Progenitor cell of endocrine pancreas (in vitro differentiated cells): ENCODE measurements at regions not wholly inside any gene's neighbourhood (a gene's known extent, or its start where the extent isn't known, plus 50 kb on each side); places are given as distances from the start of the nearest gene placed in this dataset.

Experiments
- DNase-seq: peaks from one replicate; pipeline ENCODE4 v3.0.0; 2021; ENCODE audit warnings: low spot score; ENCODE audit not compliant: unreplicated experiment
- H3K27ac Mint-ChIP-seq: 2 replicates; pipeline ENCODE4 v1.8.0; 2021; ENCODE audit warnings: mild to moderate bottlenecking, moderate library complexity, mixed read lengths
- H3K27me3 Mint-ChIP-seq: 2 replicates; pipeline ENCODE4 v1.8.0; 2021; ENCODE audit warnings: mixed read lengths
- H3K36me3 Mint-ChIP-seq: 2 replicates; pipeline ENCODE4 v1.8.0; 2022; ENCODE audit warnings: mixed read lengths; ENCODE audit not compliant: insufficient read depth
- H3K4me1 Mint-ChIP-seq: 2 replicates; pipeline ENCODE4 v1.8.0; 2021; ENCODE audit warnings: low read depth, mixed read lengths
- H3K4me3 Mint-ChIP-seq: 2 replicates; pipeline ENCODE4 v1.8.0; 2021; ENCODE audit warnings: low read depth, mild to moderate bottlenecking, moderate library complexity, mixed read lengths
- H3K9me3 Mint-ChIP-seq: 2 replicates; pipeline ENCODE4 v1.8.0; 2021; ENCODE audit warnings: low read depth, mixed read lengths
- CTCF ChIP-seq: fragments of 200-600 bp; sonication (generic); IDR thresholded peaks from one replicate; pipeline ENCODE4 v1.5.0; 2021; ENCODE audit warnings: antibody characterized with exemption, mild to moderate bottlenecking; ENCODE audit not compliant: unreplicated experiment

DNA sequence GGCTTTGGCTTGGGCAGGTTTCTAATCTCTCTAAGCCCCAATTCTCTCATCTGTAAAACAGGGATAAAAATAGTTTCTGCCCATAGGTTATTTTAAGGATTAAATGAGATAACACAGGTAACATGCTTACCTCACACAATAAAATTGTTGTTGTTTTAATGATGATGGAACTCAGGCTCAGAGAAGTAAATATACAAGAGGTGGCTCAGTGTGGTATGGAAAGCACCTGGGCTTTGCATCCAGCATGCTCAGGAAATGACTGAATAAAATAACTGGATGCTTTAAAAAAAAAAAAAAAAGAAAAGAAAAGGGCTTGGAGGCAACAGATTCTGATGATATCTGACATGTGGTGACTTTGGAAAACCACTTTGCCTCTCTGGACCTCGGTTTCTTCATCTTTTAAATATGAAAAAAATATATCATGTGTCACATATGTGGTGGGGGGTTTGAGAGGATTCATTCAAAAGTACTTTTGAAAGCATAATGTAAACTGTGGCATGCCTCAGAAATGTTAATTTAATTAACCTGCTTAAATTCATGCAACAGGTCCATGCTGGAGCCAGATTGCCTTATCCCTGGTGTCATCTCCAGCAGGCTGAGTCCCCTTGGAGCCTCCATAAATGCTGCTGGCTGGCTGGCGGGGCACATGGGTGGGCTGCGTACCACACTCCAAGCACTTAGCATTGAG, 112.8 kb upstream of the CDC42EP3 start:
- Mint-ChIP-seq H3K36me3 (peaks cover 5% of the 10 kb centered on the region), H3K27me3 (no peaks in the 10 kb centered on the region), H3K27ac (no peak overlapping the region), H3K9me3 (peaks cover 14% of the 10 kb centered on the region), H3K4me3 (no peak overlapping the region), H3K4me1 (peaks cover 11% of the 10 kb centered on the region)
- DNase-seq, result no peak
- TF ChIP-seq CTCF, result no peak

DNA sequence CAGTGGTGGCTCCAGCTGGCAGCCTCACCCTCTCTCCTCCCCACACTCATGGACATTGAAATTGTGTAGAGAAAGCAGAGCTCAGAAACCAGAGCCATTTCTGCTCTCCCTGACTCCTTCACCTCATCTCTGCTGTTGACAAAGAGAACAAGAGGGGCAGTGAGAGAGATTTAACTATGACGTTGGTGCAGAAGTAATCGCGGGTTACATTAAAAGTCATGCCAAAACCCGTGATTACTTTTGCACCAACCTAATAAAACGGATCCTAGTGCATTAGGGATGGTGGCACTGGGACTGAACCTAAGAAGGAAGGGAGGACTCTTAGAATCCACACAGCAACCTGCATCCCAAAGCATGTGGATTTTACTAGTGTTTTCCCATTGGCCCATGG, 113.3 kb upstream of the CDC42EP3 start:
- Mint-ChIP-seq H3K4me1 (peaks cover 8% of the 10 kb centered on the region), H3K27me3 (no peaks in the 10 kb centered on the region)

GRCh38 chr2:37786191-37786698, 114.8 kb upstream of the CDC42EP3 start:
- Mint-ChIP-seq H3K9me3 (peaks cover 21% of the 10 kb centered on the region), H3K27me3 (no peaks in the 10 kb centered on the region), H3K4me1 (peaks cover 3% of the 10 kb centered on the region), H3K27ac (no peak overlapping the region), H3K36me3 (peaks cover 6% of the 10 kb centered on the region), H3K4me3 (no peak overlapping the region)
- no peak for TF ChIP-seq CTCF
- no peak for DNase-seq

More for the DNA sequence above, 113.3 kb upstream of the CDC42EP3 start:
- no peak for DNase-seq
- H3K27ac Mint-ChIP-seq, result no peak overlapping the region
- no peak for TF ChIP-seq CTCF
- H3K9me3 Mint-ChIP-seq, result peaks cover 20% of the 10 kb centered on the region
- H3K4me3 Mint-ChIP-seq, result no peak overlapping the region
- peaks cover 6% of the 10 kb centered on the region for H3K36me3 Mint-ChIP-seq

- H3K36me3 Mint-ChIP-seq, result peaks cover 6% of the 10 kb centered on the region
- H3K27me3 Mint-ChIP-seq, result no peaks in the 10 kb centered on the region
- no peak for TF ChIP-seq CTCF
- H3K9me3 Mint-ChIP-seq, result peaks cover 21% of the 10 kb centered on the region
- H3K4me3 Mint-ChIP-seq, result no peak overlapping the region
- no peak overlapping the region for H3K27ac Mint-ChIP-seq
- no peak for DNase-seq
- peaks cover 3% of the 10 kb centered on the region for H3K4me1 Mint-ChIP-seq
Observed at GRCh38 chr2:37786854-37787253, 115.4 kb upstream of the CDC42EP3 start.

GRCh38 chr2:37788602-37789209, 117.3 kb upstream of the CDC42EP3 start:
- Mint-ChIP-seq H3K27ac (no peak overlapping the region), H3K27me3 (no peaks in the 10 kb centered on the region), H3K4me3 (no peak overlapping the region), H3K36me3 (peaks cover 6% of the 10 kb centered on the region), H3K9me3 (peaks cover 21% of the 10 kb centered on the region), H3K4me1 (peaks cover 10% of the 10 kb centered on the region)
- TF ChIP-seq CTCF, result no peak
- no peak for DNase-seq
